GM18498 (cell line): ENCODE measurements at regions not wholly inside any gene's neighbourhood (a gene's known extent, or its start where the extent isn't known, plus 50 kb on each side); places are given as distances from the start of the nearest gene placed in this dataset.
"Not testable (repeated sequence)": the region's sequence is repeated elsewhere in the genome, so short reads cannot be mapped to it uniquely, and the experiment has no call there.

Experiments used
- ATAC-seq: cut with Tn5 transposase; IDR thresholded peaks from one replicate; pipeline ENCODE4 v1.9.1; 2021; ENCODE audit warnings: mild to moderate bottlenecking, moderate library complexity; ENCODE audit not compliant: unreplicated experiment

GRCh38 chr5:163692091-163692490 is 186.7 kb downstream of the MAT2B start:
- no peak for ATAC-seq

GRCh38 chr5:163695830-163696578 is 190.6 kb downstream of the MAT2B start:
- ATAC-seq: peak; percentile 98

DNA sequence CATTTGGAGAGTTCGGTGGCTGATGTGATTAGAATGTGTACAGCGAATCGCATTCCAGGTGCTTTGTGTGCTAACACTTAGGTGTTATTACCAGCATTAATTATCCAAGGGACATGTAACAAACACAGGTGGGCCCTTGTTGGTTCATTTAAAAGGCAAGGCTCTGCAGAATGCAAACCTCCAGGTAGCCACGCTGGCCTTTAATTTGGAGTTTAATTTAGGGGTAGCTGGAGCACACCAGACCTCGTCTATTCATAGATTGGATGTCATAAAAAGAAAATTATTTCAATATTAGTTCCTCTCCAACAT is 191.1 kb downstream of the MAT2B start:
- ATAC-seq: no peak

- ATAC-seq: no peak
These were observed 200.8 kb downstream of the MAT2B start for GRCh38 chr5:163706053-163706771.

DNA sequence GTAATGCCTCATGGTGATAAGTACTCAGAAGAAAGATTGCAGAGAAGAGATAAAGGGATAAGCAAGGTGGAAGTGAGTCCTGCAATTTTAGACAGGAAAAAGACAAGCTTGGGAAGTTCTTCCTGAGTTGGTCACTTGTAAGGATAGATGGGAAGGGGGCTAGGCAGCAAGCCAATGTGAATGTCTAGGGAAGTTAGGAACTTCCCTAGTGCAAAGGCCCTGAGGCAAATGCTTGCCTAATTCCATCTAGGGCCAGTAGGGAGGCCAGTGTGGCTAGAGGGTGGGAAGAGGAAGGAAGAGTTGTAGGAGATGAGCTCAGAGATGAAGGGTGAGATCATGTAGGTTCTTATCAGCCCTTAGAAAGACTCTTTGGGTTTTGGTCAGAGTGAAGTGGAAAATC is 206.6 kb downstream of the MAT2B start:
- no peak for ATAC-seq

DNA sequence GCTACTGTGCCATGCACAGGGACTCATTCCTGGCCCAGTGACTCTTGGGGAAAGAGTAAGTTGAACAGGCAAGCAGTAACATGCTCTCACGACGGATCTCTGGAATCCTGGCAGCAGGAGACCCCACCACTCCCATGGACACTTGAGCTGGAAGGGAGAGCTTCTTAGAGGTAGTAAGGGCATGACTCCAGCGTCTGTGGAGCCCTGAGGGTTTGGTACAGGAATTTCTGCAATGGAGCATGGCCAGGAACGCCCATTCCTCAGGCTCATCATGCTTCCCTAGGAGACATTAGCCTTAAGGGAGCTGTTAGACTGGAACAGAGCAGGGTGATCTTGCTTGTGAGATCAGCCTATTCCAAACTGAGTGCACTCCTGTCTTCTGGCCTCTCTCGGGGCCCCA is 212.9 kb downstream of the MAT2B start:
- ATAC-seq: no peak

DNA sequence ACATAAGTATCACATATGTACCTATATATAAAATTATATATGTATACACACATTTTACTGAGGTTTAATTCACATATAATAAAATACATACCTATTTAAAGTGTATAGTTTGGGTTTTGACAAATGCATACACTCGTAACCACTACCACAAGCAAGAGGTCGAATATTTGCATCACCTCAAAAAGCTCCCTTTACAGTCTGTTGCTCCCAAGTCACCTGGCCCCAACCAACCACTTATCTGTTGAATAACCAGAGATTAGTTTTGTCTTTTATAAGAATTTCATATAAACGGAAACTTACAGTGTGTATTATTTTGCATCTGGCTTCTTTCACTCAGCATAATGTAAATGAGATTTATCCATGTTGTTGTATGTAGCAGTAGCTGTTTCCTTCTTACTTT is 218.9 kb downstream of the MAT2B start:
- no peak for ATAC-seq

DNA sequence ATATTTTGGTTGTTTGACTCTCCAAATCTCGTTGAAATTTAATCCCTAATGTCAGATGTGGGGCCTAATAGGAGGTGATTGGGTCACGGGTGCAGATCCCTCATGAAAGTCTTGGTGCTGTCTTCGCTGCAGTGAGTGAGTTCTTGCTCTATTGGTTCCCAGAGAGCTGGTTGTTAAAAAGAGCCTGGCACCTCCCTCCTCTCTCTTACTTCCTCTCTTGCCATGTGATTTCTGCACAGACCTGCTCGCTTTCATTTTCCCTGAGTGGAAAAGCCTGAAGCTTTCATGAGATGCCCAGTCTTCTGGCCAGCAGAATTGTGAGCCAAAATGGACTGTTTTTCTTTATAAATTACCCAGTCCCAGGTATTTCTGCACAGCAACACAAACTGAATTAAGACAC is 221.6 kb downstream of the MAT2B start:
- ATAC-seq: peak; percentile 95

DNA sequence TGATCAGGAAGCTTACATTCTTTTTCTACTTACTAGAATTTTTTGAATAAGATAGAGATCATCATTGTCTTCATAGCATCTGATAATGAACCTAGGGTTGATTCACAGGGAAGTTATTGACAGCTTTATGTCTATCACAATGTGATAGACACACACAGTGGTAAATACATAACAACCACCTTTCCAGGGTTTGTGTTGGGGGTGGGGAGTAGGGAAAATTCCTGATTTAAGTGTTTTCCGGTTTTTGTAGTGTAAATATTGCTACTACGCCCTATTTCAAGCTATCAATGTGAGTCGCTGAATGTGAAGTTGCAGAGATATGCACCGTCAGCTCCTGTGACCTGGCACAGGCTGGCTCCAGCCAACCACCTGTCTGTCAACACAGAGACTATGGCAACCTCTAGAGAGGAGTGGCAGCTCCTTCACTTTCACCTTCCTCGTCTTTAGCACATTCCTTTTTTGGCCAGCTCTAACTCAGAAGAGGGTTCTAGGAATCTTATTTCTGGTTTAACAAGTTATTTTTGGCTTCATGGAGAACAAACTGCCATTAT is 224.9 kb downstream of the MAT2B start:
- ATAC-seq: no peak

GRCh38 chr5:163731256-163731655 is 225.8 kb downstream of the MAT2B start:
- ATAC-seq: no peak

DNA sequence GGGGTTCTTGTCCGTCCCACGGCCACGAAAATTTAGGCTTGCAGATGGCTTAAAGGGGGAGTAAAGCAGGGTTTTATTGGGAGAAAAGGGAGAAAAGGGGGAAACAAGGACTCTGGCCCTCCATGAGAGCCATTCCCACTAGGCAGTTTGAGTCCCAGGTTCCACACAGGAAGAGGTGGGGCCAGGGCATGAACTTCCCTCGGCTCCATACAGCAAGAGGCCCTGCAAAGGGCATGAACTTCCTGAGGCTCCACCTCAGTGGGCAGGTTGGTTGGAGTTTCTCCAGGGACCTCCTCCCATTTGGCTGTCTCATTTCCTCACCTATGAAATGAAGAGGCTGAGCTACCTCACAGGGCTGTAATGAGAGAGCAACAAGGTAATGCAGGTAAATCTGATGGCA is 229.7 kb downstream of the MAT2B start:
- no peak for ATAC-seq

- ATAC-seq: no peak
These were observed 242.2 kb downstream of the MAT2B start for GRCh38 chr5:163747586-163747985.

- ATAC-seq: no peak
These were observed 243.5 kb downstream of the MAT2B start for GRCh38 chr5:163748934-163749333.

DNA sequence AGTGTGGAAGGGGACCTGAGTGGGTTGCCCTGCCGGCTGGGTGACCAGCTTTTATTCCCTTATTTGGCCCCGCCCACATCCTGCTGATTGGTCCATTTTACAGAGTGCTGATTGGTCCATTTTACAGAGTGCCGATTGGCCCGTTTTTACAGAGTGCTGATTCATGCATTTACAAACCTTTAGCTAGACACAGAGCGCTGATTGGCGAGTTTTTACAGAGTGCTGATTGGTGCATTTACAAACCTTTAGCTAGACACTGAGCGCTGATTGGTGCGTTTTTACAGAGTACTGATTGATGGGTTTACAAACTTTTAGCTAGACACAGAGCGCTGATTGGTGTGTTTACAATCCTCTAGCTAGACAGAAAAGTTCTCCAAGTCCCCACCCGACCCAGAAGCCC is 245.0 kb downstream of the MAT2B start:
- not testable (repeated sequence) for ATAC-seq

DNA sequence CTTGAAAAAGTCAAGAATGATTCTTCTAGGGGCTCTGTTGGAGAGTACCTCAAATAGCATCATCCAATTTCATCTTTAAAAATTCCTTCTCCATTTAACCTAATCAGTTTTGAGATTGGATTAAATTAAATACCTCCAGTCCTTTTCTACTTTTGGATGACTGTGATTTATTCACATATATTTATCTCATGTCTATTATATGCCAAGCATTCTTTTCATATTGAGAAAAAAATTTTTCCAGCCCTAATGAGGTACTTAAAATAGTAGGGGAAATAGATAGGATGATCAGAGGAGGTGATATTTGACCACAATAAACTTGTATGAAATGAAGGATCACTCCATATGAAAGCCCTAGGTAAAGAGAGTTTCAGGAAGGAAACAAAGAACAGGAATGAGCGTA is 250.1 kb downstream of the MAT2B start:
- no peak for ATAC-seq

- ATAC-seq: no peak
These were observed 250.8 kb downstream of the MAT2B start for GRCh38 chr5:163756170-163756569.

DNA sequence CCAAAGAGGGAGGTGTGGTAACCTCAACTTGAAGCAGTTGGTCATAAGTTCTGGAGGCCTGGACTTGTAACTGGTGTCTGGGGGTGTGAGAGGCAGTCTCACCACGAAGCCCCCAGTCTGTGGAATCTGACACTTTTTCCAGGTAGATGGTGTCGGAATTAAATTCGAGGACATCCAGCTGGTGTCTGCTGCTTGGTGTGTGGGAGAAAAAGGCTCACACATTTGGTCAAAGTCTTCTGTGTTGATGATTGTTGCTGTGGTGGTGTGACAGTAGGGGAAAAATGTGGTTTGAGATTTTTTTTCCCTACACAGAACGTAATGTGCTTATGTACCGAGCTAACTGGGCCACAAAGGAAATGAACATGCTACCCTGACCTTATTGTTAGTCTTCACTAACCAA is 251.9 kb downstream of the MAT2B start:
- no peak for ATAC-seq

- no peak for ATAC-seq
These were observed 252.9 kb downstream of the MAT2B start for GRCh38 chr5:163758283-163758711.

GRCh38 chr5:163759000-163759704 is 253.7 kb downstream of the MAT2B start:
- ATAC-seq: no peak

DNA sequence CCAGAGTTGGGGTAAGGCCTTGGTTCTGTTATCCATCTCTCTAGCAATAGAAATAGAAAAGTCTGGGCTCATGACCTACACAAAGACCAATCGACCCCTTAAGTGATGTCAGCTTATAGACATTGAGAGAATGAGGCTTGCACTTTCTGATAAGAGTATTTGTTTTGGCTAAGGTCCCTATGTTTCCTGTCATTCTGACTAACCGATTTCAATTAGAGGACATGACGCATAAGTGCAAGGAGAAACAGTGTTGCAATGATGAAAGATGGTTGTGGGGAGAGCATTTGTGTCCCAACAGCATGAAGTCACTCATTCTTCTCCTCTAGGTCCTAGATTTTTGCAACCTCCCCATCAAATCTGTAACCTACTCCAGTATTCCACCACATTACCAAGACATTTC is 255.1 kb downstream of the MAT2B start:
- no peak for ATAC-seq

- no peak for ATAC-seq
These were observed 261.7 kb downstream of the MAT2B start for GRCh38 chr5:163766936-163767670.
